DOHH2 (cell line): ENCODE measurements at regions not wholly inside any gene's neighbourhood (a gene's known extent, or its start where the extent isn't known, plus 50 kb on each side); places are given as distances from the start of the nearest gene placed in this dataset.

Source experiments
- H3F3A ChIP-seq: fragments of 200-600 bp; sonication (generic), shearing (Covaris generic); 2 replicates; pipeline ENCODE4 v1.6.0; 2016; ENCODE audit warnings: antibody characterized with exemption, mild to moderate bottlenecking; ENCODE audit not compliant: control insufficient read depth, insufficient read depth
- H3K27ac ChIP-seq: fragments of 200-600 bp; sonication (generic); 2 replicates; pipeline ENCODE4 v1.5.1; 2014; ENCODE audit warnings: low read depth, mild to moderate bottlenecking, low read length, moderate library complexity
- H3K27me3 ChIP-seq: fragments of 200-600 bp; sonication (generic); 2 replicates; pipeline ENCODE4 v1.6.1; 2014; ENCODE audit warnings: mild to moderate bottlenecking, low read length, mixed read lengths; ENCODE audit not compliant: control insufficient read depth
- H3K36me3 ChIP-seq: fragments of 200-600 bp; sonication (generic); 2 replicates; pipeline ENCODE4 v1.6.1; 2014; ENCODE audit warnings: mild to moderate bottlenecking, low read length, moderate library complexity, mixed read lengths; ENCODE audit not compliant: control insufficient read depth
- H3K4me1 ChIP-seq: fragments of 200-600 bp; sonication (generic); 2 replicates; pipeline ENCODE4 v1.6.1; 2014; ENCODE audit warnings: mild to moderate bottlenecking, low read length, mixed read lengths; ENCODE audit not compliant: control insufficient read depth
- H3K4me2 ChIP-seq: fragments of 200-600 bp; sonication (generic); 2 replicates; pipeline ENCODE4 v1.6.0; 2014; ENCODE audit warnings: mild to moderate bottlenecking, low read length, moderate library complexity
- H3K4me3 ChIP-seq: fragments of 200-600 bp; sonication (generic); 2 replicates; pipeline ENCODE4 v1.5.1; 2014; ENCODE audit warnings: mild to moderate bottlenecking, low read length, mixed read lengths
- H3K79me2 ChIP-seq: fragments of 200-600 bp; sonication (generic); 2 replicates; pipeline ENCODE4 v1.6.1; 2014; ENCODE audit warnings: mild to moderate bottlenecking, low read length, mixed read lengths; ENCODE audit not compliant: control insufficient read depth
- H3K9me2 ChIP-seq: fragments of 200-600 bp; sonication (generic); replicated peaks from 2 replicates; pipeline ENCODE4 v1.6.1; 2014; ENCODE audit warnings: mild to moderate bottlenecking, low read length, mixed read lengths; ENCODE audit not compliant: control insufficient read depth
- H3K9me3 ChIP-seq: fragments of 200-600 bp; sonication (generic); 2 replicates; pipeline ENCODE4 v1.6.1; 2014; ENCODE audit warnings: antibody characterized with exemption, low read length, mixed read lengths; ENCODE audit not compliant: control insufficient read depth, insufficient read depth
- H4K20me1 ChIP-seq: fragments of 200-600 bp; sonication (generic); 2 replicates; pipeline ENCODE4 v1.6.0; 2014; ENCODE audit warnings: low read depth, mild to moderate bottlenecking, antibody characterized with exemption, low read length, moderate library complexity; ENCODE audit not compliant: control insufficient read depth, insufficient read depth
- EZH2phosphoT487 ChIP-seq: fragments of 200-600 bp; sonication (generic); IDR thresholded peaks from 2 replicates; pipeline ENCODE4 v1.6.1; 2017; ENCODE audit warnings: borderline replicate concordance, mild to moderate bottlenecking, antibody characterized with exemption, low read length, moderate library complexity, mixed read lengths
- TF ChIP-seq, protein P1 (sequence below): fragments of 200-600 bp; sonication (generic); IDR thresholded peaks from one replicate; pipeline ENCODE4 v1.5.1; 2014; ENCODE audit warnings: antibody characterized with exemption, mild to moderate bottlenecking, low read depth, low read length; ENCODE audit not compliant: poor library complexity, severe bottlenecking

DNA sequence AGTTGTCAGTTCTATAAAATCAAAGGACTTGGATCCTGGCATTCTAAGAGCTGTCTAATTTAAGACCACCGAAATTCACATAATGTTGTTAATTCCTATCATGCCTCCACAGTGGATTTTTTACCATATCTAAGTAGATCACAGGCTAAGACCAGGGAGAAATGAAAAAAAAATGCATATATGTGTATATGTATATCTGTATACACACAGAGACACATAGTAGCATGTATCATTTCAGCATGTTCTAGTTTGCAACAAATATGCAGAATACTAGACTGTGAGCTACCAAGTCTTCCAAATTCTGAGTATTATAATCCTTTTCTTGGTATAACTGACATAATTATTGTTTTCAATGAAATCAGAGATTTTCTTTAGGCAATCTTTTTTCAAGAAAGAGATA, 267.6 kb upstream of the TSHZ2 start:
- no peaks in the 10 kb centered on the region for H3K9me2 ChIP-seq
- H3K4me2 ChIP-seq: no peak overlapping the region
- no peaks in the 10 kb centered on the region for H3F3A ChIP-seq
- TF ChIP-seq, protein P1, sequence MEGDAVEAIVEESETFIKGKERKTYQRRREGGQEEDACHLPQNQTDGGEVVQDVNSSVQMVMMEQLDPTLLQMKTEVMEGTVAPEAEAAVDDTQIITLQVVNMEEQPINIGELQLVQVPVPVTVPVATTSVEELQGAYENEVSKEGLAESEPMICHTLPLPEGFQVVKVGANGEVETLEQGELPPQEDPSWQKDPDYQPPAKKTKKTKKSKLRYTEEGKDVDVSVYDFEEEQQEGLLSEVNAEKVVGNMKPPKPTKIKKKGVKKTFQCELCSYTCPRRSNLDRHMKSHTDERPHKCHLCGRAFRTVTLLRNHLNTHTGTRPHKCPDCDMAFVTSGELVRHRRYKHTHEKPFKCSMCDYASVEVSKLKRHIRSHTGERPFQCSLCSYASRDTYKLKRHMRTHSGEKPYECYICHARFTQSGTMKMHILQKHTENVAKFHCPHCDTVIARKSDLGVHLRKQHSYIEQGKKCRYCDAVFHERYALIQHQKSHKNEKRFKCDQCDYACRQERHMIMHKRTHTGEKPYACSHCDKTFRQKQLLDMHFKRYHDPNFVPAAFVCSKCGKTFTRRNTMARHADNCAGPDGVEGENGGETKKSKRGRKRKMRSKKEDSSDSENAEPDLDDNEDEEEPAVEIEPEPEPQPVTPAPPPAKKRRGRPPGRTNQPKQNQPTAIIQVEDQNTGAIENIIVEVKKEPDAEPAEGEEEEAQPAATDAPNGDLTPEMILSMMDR: no peak
- no peak for TF ChIP-seq EZH2phosphoT487
- H3K36me3 ChIP-seq: no peaks in the 10 kb centered on the region
- no peaks in the 10 kb centered on the region for H3K27me3 ChIP-seq
- no peaks in the 10 kb centered on the region for H4K20me1 ChIP-seq
- no peaks in the 10 kb centered on the region for H3K79me2 ChIP-seq
- H3K4me3 ChIP-seq: no peak overlapping the region
- no peaks in the 10 kb centered on the region for H3K9me3 ChIP-seq
- H3K27ac ChIP-seq: no peak overlapping the region
- H3K4me1 ChIP-seq: no peaks in the 10 kb centered on the region

DNA sequence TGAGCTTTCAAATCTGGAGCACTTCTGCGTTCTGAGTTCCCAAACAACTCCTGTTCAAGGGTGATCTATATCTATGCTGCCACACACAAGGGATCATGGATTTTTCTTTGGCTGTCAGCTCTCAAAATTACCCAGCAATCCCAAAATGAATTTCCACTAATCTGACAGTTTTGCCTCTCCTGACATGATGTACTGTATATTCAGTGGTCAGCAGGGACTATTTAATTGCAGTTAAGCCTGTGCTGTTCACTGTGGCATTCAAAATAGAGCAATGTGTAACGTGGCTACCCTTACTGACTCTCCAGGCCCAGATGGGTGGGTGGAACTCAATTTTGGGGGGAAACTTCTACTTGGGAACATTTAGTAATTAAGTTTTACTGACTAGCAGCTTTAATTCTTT, 283.8 kb upstream of the TSHZ2 start:
- H4K20me1 ChIP-seq: no peaks in the 10 kb centered on the region
- no peak overlapping the region for H3K4me3 ChIP-seq
- no peaks in the 10 kb centered on the region for H3K27me3 ChIP-seq
- H3K79me2 ChIP-seq: no peaks in the 10 kb centered on the region
- H3K9me3 ChIP-seq: no peaks in the 10 kb centered on the region
- no peaks in the 10 kb centered on the region for H3K36me3 ChIP-seq
- no peaks in the 10 kb centered on the region for H3K9me2 ChIP-seq
- no peaks in the 10 kb centered on the region for H3F3A ChIP-seq
- H3K4me1 ChIP-seq: no peaks in the 10 kb centered on the region
- no peak overlapping the region for H3K4me2 ChIP-seq
- no peak overlapping the region for H3K27ac ChIP-seq
- TF ChIP-seq, protein P1: no peak
- TF ChIP-seq EZH2phosphoT487: no peak

DNA sequence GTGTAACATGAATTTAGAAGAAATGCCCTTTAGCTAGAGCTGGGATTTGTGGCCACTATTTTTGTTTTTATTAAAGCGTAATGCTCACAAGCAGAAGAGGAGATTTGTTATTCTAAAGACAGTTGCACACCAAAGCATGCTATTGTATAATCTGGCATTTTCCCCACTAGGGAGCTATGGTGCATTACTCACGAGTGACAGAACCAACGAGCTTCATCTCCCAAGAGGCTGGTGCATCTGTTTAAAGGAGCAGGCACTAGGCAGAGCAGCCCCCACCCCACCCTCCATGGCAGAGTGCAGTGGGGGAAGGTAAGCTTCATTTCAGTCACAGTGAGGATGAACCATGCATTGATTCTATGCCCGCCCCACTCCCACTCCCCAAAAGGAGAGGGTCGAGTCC, 287.3 kb upstream of the TSHZ2 start:
- Histone ChIP-seq H4K20me1 (no peaks in the 10 kb centered on the region), H3K4me3 (no peak overlapping the region), H3K9me3 (no peaks in the 10 kb centered on the region), H3K4me1 (no peaks in the 10 kb centered on the region), H3K36me3 (no peaks in the 10 kb centered on the region), H3K27me3 (no peaks in the 10 kb centered on the region), H3K4me2 (no peak overlapping the region), H3K27ac (no peak overlapping the region), H3K79me2 (no peaks in the 10 kb centered on the region), H3F3A (no peaks in the 10 kb centered on the region), H3K9me2 (no peaks in the 10 kb centered on the region)
- TF ChIP-seq EZH2phosphoT487: no peak
- TF ChIP-seq, protein P1: no peak

DNA sequence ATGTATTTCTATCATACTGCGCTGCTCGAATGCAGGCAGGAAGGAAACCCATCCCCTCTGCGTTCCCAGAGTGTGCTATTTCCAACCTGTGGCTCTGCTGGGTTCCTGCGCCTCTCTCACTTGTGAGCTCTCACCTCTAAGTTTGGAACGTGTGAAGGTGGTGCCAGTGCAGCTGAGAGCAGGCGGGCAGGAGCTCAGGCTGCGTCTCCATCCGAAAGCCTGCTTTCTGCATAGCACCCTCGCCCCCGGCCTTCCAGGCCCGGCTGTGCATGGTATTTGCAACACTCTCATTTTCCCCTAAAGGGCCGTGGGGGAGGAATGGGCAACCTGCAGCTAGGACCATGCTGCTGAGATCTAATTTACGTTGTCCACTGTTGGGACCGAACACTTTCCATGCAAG, 288.0 kb upstream of the TSHZ2 start:
- no peaks in the 10 kb centered on the region for H4K20me1 ChIP-seq
- H3K4me1 ChIP-seq: no peaks in the 10 kb centered on the region
- no peaks in the 10 kb centered on the region for H3K36me3 ChIP-seq
- no peak overlapping the region for H3K4me2 ChIP-seq
- H3K4me3 ChIP-seq: no peak overlapping the region
- no peak overlapping the region for H3K27ac ChIP-seq
- no peaks in the 10 kb centered on the region for H3K27me3 ChIP-seq
- H3F3A ChIP-seq: no peaks in the 10 kb centered on the region
- no peaks in the 10 kb centered on the region for H3K9me2 ChIP-seq
- no peaks in the 10 kb centered on the region for H3K9me3 ChIP-seq
- no peaks in the 10 kb centered on the region for H3K79me2 ChIP-seq
- no peak for TF ChIP-seq EZH2phosphoT487
- TF ChIP-seq, protein P1: no peak
